ENCODE measurements at regions not wholly inside any gene's neighbourhood (a gene's known extent, or its start where the extent isn't known, plus 50 kb on each side); places are given as distances from the start of the nearest gene placed in this dataset.
A peak's percentile ranks its signal among the peaks of the same experiment; 100 is the strongest.
"Not testable (repeated sequence)": the region's sequence is repeated elsewhere in the genome, so short reads cannot be mapped to it uniquely, and the experiment has no call there.

DNA sequence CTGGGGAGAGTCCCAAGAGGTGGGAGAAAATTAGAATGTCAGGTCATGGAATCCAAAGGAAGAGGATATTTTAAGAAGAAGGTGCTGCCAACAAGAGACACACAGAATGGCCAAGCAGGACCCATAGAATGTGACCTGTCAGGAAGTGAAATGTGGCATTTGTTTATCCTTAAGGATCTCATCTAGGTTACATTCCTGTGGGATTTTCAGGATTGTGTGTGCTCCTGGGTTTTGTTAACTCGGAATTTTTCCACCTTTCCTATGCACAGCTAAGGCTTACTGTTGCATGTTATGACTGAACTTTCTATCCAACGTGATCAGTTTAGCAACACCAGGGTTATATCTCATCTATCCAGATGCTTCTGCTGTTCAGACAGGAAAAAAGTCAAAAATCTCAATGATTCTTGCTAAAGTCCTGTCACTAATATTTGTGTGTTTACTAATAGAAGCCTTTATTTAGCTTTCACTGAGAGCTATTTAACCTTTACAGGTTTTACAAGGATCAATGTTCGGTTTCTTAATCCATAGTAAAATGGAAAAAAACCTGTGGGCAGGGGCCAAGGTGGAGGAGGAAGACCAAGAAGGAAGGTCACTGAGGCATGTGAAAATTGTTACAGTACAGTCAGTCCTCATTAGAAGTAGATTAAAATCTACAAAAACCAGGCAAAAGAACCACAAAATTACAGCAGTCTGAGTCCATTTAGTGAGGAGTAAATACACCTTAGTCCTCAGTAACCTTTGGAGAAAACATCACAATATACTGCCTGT is 437.8 kb upstream of the NPVF start:
- no peak for DNase-seq

- no peak for DNase-seq
Observed at GRCh38 chr7:25666671-25667060, 438.4 kb upstream of the NPVF start.

- no peak for DNase-seq
Observed at GRCh38 chr7:25669281-25669781, 441.0 kb upstream of the NPVF start.

GRCh38 chr7:25669961-25670841 is 441.9 kb upstream of the NPVF start:
- peak; percentile 51 to 52 for DNase-seq

GRCh38 chr7:25671111-25671510 is 442.8 kb upstream of the NPVF start:
- peak; percentile 55 to 59 for DNase-seq

- DNase-seq: no peak
Observed at GRCh38 chr7:25672496-25672895, 444.2 kb upstream of the NPVF start.

- no peak for DNase-seq
Observed at GRCh38 chr7:25675789-25676474, 447.6 kb upstream of the NPVF start.

- no peak for DNase-seq
Observed at GRCh38 chr7:25677595-25677994, 449.3 kb upstream of the NPVF start.

GRCh38 chr7:25678215-25678614 is 449.9 kb upstream of the NPVF start:
- no peak for DNase-seq

- no peak for DNase-seq
Observed at GRCh38 chr7:25680636-25681035, 452.4 kb upstream of the NPVF start.

GRCh38 chr7:25684360-25684759 is 456.1 kb upstream of the NPVF start:
- no peak for DNase-seq

DNA sequence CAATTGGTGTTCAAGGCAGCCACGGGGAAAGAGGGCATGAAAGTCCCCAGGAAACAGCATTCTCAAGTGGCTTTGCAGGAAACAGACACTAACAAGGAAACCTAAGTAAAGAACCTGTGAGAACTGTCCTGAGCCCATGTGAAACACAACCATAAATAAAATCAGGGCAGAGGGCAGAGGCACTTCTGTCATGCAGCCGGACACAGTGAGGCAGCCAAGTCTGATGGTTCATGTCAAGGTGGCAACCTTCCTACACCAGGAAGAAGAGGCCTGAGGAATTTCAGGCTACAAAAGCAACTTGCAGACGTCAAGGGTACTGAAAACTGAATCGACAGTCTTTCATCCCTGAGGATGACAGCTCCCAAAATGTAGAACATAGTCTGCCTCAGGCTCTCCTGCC is 458.2 kb upstream of the NPVF start:
- DNase-seq: no peak

GRCh38 chr7:25694211-25694610 is 457.8 kb upstream of the NFE2L3 start:
- no peak for DNase-seq

- DNase-seq: no peak
Observed at GRCh38 chr7:25694699-25695098, 457.3 kb upstream of the NFE2L3 start.

GRCh38 chr7:25696571-25696970 is 455.4 kb upstream of the NFE2L3 start:
- no peak for DNase-seq

GRCh38 chr7:25698451-25699113 is 453.4 kb upstream of the NFE2L3 start:
- DNase-seq: no peak

- DNase-seq: not testable (repeated sequence)
Observed at GRCh38 chr7:25700141-25700540, 451.9 kb upstream of the NFE2L3 start.

DNA sequence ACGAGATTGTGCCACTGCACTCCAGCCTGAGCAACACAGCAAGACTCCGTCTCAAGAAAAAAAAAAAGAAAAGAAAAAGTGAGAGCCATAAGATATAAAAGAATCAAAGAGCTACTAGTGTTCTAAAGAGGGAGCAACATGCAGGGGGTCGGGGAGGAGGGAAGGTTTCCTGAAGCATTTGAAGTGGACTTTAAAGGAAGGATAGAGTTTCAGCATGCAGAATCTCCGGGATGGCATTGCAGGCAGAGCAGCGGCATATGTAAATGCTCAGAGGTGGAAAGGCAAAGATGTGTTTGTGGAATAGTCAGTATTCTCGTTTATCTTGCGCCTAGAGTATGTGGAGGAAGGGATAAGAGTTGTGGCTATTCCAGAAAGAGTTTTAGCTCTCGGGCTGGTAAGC is 447.6 kb upstream of the NFE2L3 start:
- no peak for DNase-seq

DNA sequence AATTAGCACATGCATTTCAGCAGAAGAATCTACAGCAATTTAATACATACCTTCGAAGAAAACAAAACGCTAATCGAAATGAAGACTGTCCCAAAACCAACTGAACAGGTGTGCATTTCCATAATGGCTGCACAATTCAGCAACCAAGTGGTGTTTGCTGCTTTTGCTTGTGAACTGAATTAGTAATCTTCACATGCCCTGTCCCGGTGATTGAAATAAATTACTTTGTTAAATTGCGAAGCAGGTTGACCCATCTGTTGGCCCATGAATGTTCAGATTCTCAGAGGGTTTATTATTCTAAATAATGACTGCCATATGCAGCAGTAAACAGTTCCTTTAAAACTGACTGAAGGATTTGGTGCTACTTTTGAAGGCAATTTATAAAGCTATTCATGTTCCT is 445.2 kb upstream of the NFE2L3 start:
- DNase-seq: no peak

DNA sequence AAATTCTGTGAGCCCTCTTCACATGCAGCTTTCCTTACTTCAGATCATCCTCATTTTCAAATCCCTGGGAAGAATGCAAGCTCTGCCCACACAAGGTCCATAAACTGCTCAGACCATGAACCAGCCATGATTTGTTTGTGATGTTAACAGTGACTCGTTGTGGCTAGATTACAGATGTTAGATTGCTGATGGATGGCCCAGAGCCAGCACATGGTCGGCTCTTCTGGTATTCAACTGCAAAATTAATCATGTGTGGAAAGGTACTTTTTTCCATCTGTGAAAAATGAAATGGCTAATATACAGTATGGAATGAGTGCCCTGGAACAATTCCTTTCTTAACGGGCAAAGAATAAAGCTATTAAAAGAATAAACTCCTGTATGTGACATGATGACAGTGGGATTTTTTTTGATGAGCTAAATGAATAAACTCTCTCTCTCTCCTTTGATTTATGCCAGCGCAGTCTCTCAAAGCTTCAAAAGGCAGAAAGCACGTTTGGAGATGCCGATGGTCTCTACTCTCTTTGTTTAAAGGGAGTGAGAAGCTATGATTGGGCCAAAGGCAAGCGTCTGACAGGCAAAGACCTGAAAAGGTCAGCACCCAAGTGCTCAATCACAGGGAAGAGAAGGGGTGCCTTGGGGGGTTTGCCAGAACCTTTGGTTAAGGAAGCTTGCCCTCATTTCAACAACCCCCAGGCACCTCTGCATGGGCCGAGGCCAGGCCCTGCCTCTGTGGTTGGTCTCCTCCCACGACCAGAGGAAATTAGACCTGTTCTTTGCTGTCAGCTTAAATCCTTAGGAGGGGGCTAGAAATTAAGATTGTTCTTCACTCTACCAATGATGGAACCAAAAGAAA is 444.0 kb upstream of the NFE2L3 start:
- peak in 1 of 2 donors; percentile 11 for DNase-seq

- peak in 1 of 2 donors; percentile 21 for DNase-seq
Observed at GRCh38 chr7:25710959-25711358, 441.0 kb upstream of the NFE2L3 start.
